HG02678 (cell line): ENCODE measurements at regions not wholly inside any gene's neighbourhood (a gene's known extent, or its start where the extent isn't known, plus 50 kb on each side); places are given as distances from the start of the nearest gene placed in this dataset.
"Not testable (repeated sequence)": the region's sequence is repeated elsewhere in the genome, so short reads cannot be mapped to it uniquely, and the experiment has no call there.

Experiments
- ATAC-seq: cut with Tn5 transposase; IDR thresholded peaks from one replicate; pipeline ENCODE4 v1.9.1; 2021; ENCODE audit warnings: mild to moderate bottlenecking, moderate library complexity; ENCODE audit not compliant: unreplicated experiment

GRCh38 chr18:40133253-40133652, 1821.8 kb upstream of the PIK3C3 start:
- no peak for ATAC-seq

- ATAC-seq = not testable (repeated sequence)
Measured at GRCh38 chr18:40132438-40132837, 1822.6 kb upstream of the PIK3C3 start.

DNA sequence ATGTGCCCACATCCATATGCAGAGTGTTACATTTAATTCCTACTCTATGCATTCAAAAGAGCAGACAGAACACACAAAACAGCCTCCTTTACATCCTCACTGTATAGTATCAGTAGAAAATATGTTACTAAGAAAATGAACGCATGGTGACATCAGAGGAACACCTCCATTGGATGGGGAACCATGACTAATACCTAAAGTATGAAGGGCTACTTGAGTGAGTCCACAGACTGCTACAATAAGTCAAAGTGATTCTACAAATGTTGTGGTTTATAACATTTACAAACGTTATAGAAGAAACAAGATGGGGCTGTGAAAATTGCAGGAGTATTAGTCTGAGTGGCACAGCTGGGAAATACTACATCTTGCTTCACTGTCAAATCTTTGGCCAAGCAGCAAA, 1830.9 kb upstream of the PIK3C3 start:
- no peak for ATAC-seq

- ATAC-seq = no peak
Measured at GRCh38 chr18:40120796-40121391, 1834.1 kb upstream of the PIK3C3 start.

DNA sequence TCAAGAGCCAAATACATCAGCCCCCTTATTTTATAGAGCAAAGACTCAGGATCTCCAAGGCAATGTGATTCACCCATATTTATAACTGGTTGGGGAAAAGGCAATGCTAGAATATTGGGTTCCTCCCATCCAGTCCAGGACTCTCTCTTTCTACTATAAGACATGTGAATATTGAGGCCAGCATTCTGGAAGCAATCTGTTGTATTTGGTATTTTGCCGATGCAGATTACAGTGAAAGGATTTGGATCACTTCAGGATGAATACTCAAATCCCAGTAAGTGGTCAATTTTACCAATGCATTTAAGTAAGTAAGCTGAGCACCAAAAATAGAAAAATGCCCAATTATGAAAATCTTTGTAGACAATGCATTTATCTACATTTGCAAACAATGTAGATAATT, 1834.7 kb upstream of the PIK3C3 start:
- no peak for ATAC-seq

DNA sequence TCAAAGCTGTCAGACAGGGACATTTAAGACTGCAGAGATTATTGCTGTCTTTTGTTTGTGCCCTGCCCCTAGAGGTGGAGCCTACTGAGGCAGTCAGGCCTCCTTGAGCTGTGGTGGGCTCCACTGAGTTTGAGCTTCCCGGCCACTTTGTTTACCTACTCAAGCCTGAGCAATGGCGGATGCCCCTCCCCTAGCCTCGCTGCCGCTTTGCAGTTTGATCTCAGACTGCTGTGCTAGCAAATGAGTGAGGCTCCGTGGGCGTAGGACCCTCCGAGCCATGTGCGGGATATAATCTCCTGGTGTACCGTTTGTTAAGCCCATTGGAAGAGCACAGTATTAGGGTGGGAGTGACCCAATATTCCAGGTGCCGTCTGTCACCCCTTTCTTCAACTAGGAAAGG, 1835.5 kb upstream of the PIK3C3 start:
- not testable (repeated sequence) for ATAC-seq

DNA sequence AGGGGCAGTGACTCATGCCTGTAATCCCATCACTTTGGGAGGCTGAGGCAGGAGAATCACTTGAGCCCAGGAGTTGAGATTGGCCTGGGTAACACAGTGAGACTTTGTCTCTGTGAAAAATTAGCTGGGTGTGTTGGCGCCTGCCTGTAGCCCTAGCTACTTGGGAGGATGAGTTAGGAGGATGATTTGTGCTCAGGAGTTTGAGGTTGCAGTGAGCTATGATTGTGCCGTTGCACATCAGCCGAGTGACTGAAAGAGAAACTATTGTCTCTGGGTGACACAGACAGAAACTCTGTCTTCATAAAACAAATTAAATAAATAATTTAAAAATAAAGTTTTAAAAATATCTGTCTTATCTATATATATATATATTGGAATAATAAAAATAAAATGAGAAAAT, 1844.6 kb upstream of the PIK3C3 start:
- no peak for ATAC-seq

DNA sequence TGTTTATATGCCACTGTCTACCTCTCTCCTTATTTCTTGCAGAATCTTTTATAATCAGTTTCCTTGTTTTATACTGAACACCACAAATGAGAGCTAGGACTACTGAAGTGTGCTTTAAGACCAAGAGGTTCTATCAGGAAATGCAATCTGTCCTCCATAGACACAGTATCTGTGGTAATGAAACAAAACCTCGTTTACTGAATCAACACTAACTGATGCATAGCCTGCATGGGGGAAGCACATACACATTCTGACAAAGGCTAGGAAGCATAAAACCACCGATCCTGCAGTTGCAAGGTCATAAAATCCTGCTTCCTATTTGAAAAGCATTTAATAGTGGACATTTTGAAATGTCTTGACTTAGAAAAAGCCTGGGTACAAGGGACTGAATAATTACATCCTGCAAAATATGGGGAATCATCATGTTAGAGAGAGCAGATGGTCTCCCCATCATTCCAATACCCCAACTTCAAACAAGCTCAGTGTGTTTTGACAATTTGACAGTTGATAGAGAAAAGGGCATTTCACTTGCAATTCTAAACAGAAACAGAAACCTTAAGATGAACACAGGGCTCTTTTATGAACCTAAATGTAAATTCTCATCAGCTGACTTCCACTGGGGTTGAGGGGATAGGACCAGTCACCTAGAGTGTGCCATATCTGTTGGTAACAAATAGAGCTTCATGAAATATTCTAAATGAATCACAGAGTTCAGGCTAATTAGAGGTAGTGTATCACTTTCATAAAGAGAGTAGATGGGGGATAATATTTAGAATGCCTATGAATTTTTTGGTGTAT, 1845.6 kb upstream of the PIK3C3 start:
- ATAC-seq = no peak

- no peak for ATAC-seq
Measured at GRCh38 chr18:40108596-40108995, 1846.4 kb upstream of the PIK3C3 start.

DNA sequence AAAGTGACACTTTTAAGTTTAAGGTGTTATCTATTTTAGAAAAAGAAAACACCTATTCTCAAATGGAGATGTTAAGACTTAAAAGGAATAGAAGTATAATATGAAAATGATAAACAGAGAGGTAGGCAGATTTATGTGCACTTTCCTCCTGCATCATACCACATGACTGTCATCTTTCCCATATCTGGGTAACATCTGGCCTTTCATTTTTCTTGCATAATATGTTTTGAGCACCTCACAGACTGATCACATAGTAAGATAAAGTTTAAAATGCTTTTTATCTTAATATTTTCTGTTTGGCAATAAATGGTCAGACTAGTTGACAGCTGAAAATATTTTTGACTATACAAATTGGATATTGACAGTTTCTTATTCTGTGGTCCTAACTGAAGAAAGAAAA, 1852.1 kb upstream of the PIK3C3 start:
- no peak for ATAC-seq

GRCh38 chr18:40099641-40100040, 1855.4 kb upstream of the PIK3C3 start:
- no peak for ATAC-seq

DNA sequence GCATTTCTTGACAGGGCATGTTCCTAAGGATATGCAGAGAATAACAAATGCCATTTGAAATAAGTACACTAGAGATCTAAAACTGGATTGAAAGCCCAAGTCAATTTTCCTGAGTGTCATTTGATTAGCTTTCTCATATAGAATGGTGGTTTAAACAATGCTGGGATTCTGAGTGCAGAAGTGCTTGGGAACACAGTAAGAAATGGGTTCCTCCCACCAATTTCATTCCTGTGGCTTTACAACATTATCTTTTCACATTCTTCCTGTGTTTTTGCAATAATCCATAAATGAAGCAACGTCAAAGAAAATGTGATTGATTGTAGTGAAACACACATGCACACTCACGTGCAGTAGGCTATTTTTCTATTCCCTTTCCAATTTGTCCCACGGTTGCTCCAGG, 1858.4 kb upstream of the PIK3C3 start:
- ATAC-seq = no peak

GRCh38 chr18:40094441-40094840, 1860.6 kb upstream of the PIK3C3 start:
- ATAC-seq = no peak

- ATAC-seq = no peak
Measured at GRCh38 chr18:40088130-40088529, 1866.9 kb upstream of the PIK3C3 start.

GRCh38 chr18:40079786-40080185, 1875.2 kb upstream of the PIK3C3 start:
- no peak for ATAC-seq

- no peak for ATAC-seq
Measured at GRCh38 chr18:40075616-40076015, 1879.4 kb upstream of the PIK3C3 start.

- ATAC-seq = no peak
Measured at GRCh38 chr18:40072761-40073160, 1882.3 kb upstream of the PIK3C3 start.

DNA sequence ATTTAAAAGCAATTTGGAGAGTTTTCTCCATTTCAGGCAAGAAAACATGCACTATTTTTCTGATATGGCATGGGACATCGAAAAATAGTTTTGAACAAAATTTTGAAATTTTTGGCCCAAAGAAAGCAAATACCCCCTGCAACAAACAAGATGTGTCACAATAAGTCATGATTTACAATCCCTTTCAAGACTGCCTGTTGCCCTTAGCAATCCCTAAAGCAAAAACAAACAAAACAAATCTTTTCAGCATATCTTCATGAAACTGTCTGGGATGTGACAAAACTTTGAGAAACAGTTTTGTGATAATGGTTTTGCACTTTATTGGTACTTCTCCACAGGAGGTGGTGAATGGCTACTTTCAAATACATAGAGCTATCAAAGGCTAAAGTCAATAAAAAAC, 1888.7 kb upstream of the PIK3C3 start:
- ATAC-seq = no peak

- no peak for ATAC-seq
Measured at GRCh38 chr18:40063488-40063887, 1891.5 kb upstream of the PIK3C3 start.

GRCh38 chr18:40061086-40061485, 1893.9 kb upstream of the PIK3C3 start:
- ATAC-seq = no peak

DNA sequence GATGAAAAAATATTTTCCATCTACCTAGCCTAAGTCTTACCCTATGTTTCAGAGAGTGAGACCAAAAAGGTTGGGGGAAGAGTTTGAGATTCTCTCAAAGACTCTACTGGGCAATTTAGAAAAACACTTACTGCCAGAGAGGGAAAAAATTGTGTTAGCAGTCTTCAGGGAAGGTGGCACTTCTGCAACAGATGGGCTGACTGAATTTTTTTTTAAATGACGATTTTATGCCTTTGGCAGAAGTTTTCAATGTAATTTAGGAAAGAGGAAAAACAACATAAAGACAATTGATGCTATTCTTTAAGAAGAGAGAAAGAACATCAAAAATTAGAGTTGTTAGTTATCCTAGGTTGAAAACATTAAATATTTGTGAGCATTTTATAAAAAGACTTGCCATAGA, 1894.5 kb upstream of the PIK3C3 start:
- no peak for ATAC-seq

DNA sequence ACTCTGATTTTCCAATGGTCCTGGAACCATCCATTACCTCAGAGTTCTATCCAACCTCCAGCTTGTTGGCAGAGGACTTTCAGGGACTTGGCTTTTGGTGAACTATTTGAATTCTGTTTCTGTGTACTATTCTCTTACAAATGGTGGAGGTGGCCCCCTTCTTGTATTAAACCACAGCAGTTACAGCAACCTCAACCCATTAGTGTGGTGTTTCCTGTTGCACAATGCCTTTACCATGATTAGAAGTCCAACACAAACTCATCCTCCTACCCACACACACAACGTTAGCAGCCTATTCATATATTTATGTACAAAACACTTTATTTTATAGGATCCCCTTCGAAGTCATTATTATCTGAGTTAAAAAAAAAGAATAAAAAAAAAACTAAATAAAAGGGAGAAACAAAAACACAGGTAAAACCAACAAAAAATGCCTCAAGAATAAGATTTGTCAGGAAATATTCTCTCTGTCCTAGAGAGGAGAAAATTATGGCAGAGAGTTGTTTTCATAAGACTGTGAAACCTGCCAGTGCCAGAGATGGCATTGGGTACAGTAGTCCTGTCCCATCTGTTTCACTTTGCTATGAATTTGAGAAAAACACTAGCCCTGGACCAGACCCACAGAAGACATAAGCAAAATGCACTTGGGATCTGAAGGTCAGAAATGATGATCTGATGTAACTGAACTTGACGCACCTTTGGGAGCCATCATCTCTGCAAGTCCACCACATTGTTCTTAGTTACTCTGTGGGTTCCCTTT, 1896.0 kb upstream of the PIK3C3 start:
- no peak for ATAC-seq
